ENCODE measurements at regions not wholly inside any gene's neighbourhood (a gene's known extent, or its start where the extent isn't known, plus 50 kb on each side); places are given as distances from the start of the nearest gene placed in this dataset.

DNA sequence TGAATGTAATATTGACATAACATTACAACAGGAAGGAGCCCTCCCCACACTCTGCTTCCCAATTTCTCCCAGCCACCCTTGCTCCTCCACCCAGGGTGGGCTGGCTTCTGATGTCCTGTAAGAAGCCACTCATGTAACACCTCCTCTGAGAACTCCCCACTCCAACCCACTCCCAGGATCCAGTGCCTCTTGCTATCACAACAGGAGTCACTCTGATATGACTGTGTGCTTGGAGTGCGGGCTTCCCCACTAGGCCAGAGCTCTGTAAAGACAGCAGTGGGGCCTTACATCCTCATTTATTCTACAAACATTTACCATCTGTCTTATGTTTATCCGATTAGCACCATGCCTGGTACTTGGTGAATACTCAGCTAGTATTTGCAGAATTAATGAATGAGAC, 65.1 kb downstream of the PTGR3 start:
- TF ChIP-seq SP1 (IDR thresholded peaks at IDR 0.05; ENCODE audit: low read depth) (no peak), EZH2 (IDR thresholded peaks at IDR 0.05) (no peak), POLR2AphosphoS5 (IDR thresholded peaks at IDR 0.05; ENCODE audit: low read depth, low read length) (no peak), SIN3A (IDR thresholded peaks at IDR 0.05; ENCODE audit: low read depth) (no peak), ZNF274 (IDR thresholded peaks at IDR 0.05; ENCODE audit: low read depth, low read length) (no peak), POLR2A (IDR thresholded peaks at IDR 0.05; ENCODE audit: borderline replicate concordance, extremely low read depth, insufficient read depth, insufficient read length) (no peak), EGR1 (IDR thresholded peaks at IDR 0.05; ENCODE audit: low read depth) (no peak), JUND (IDR thresholded peaks at IDR 0.05) (no peak), ELF1 (IDR thresholded peaks at IDR 0.05; ENCODE audit: borderline replicate concordance, low read depth) (no peak), EZH2phosphoT487 (IDR thresholded peaks at IDR 0.05; ENCODE audit: borderline replicate concordance) (no peak)
- TF ChIP-seq, protein P1, sequence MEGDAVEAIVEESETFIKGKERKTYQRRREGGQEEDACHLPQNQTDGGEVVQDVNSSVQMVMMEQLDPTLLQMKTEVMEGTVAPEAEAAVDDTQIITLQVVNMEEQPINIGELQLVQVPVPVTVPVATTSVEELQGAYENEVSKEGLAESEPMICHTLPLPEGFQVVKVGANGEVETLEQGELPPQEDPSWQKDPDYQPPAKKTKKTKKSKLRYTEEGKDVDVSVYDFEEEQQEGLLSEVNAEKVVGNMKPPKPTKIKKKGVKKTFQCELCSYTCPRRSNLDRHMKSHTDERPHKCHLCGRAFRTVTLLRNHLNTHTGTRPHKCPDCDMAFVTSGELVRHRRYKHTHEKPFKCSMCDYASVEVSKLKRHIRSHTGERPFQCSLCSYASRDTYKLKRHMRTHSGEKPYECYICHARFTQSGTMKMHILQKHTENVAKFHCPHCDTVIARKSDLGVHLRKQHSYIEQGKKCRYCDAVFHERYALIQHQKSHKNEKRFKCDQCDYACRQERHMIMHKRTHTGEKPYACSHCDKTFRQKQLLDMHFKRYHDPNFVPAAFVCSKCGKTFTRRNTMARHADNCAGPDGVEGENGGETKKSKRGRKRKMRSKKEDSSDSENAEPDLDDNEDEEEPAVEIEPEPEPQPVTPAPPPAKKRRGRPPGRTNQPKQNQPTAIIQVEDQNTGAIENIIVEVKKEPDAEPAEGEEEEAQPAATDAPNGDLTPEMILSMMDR (IDR thresholded peaks at IDR 0.05 in 2 of 3, conservative IDR thresholded peaks at IDR 0.05 in 1 of 3; ENCODE audit: borderline replicate concordance in 1 of 3, insufficient read depth in 1 of 3, low read depth in 2 of 3, low read length in 2 of 3): no peak
- TF ChIP-seq, protein P2, sequence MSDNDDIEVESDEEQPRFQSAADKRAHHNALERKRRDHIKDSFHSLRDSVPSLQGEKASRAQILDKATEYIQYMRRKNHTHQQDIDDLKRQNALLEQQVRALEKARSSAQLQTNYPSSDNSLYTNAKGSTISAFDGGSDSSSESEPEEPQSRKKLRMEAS (IDR thresholded peaks at IDR 0.05): no peak
